ENCODE measurements at regions not wholly inside any gene's neighbourhood (a gene's known extent, or its start where the extent isn't known, plus 50 kb on each side); places are given as distances from the start of the nearest gene placed in this dataset.

DNA sequence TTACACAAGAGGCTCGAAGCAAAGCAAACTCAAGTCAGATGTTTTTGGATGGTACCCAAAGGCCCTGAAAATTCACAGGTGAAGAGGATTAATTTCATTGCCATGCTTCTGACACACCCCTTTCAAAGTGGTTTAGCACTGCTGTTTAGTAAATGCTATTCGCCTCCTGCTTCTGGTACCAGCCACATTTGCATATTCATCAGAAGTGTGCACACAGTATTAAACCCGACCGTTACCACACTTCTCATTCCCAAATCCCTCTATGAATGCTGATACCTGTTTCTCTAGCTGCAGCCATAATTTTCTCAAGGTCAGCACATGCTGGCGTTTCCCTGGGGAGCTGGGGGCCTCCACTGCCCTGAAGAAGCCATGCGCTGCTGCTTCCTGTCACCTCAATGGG, 179.8 kb upstream of the DAB1 start:
- TF ChIP-seq E2F8 (IDR thresholded peaks at IDR 0.05; ENCODE audit: low read depth, partially characterized antibody) (no peak), ZZZ3 (IDR thresholded peaks at IDR 0.05; ENCODE audit: control insufficient read depth, insufficient read length, low read depth) (no peak), EZH2 (IDR thresholded peaks at IDR 0.05; ENCODE audit: borderline replicate concordance, control insufficient read depth, low read depth, low read length) (no peak), ZNF687 (IDR thresholded peaks at IDR 0.05) (no peak), POLR2AphosphoS5 (IDR thresholded peaks at IDR 0.05; ENCODE audit: low read length) (no peak), TBL1XR1 (IDR thresholded peaks at IDR 0.05; ENCODE audit: low read depth, low read length) (no peak), NR2C2 (IDR thresholded peaks at IDR 0.05; ENCODE audit: borderline replicate concordance, control insufficient read depth, insufficient read length, low read depth) (no peak), ZNF207 (IDR thresholded peaks at IDR 0.05; ENCODE audit: borderline replicate concordance) (no peak), MXI1 (IDR thresholded peaks at IDR 0.05; ENCODE audit: low read depth, low read length) (no peak), YY1 (IDR thresholded peaks at IDR 0.05; ENCODE audit: low read depth, low read length) (no peak), EGR1 (IDR thresholded peaks at IDR 0.05; ENCODE audit: borderline replicate concordance in 1 of 2, low read depth in 2 of 2, low read length in 2 of 2) (no peak), RELA (IDR thresholded peaks at IDR 0.05; ENCODE audit: borderline replicate concordance, partially characterized antibody) (no peak)
- TF ChIP-seq, protein P1, sequence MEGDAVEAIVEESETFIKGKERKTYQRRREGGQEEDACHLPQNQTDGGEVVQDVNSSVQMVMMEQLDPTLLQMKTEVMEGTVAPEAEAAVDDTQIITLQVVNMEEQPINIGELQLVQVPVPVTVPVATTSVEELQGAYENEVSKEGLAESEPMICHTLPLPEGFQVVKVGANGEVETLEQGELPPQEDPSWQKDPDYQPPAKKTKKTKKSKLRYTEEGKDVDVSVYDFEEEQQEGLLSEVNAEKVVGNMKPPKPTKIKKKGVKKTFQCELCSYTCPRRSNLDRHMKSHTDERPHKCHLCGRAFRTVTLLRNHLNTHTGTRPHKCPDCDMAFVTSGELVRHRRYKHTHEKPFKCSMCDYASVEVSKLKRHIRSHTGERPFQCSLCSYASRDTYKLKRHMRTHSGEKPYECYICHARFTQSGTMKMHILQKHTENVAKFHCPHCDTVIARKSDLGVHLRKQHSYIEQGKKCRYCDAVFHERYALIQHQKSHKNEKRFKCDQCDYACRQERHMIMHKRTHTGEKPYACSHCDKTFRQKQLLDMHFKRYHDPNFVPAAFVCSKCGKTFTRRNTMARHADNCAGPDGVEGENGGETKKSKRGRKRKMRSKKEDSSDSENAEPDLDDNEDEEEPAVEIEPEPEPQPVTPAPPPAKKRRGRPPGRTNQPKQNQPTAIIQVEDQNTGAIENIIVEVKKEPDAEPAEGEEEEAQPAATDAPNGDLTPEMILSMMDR (IDR thresholded peaks at IDR 0.05 in 2 of 3, conservative IDR thresholded peaks at IDR 0.05 in 1 of 3; ENCODE audit: control insufficient read depth in 2 of 3, extremely low read depth in 1 of 3, insufficient read depth in 1 of 3, low read depth in 3 of 3, low read length in 3 of 3) = no peak
- TF ChIP-seq, protein P2, sequence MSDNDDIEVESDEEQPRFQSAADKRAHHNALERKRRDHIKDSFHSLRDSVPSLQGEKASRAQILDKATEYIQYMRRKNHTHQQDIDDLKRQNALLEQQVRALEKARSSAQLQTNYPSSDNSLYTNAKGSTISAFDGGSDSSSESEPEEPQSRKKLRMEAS (IDR thresholded peaks at IDR 0.05; ENCODE audit: low read depth, low read length) = no peak

Data from GM12878 (cell line).